OCI-LY3 (cell line): ENCODE measurements at regions not wholly inside any gene's neighbourhood (a gene's known extent, or its start where the extent isn't known, plus 50 kb on each side); places are given as distances from the start of the nearest gene placed in this dataset.

Experiments used
- H2AFZ ChIP-seq: fragments of 200-600, 300-600 bp; shearing (Covaris generic); 2 replicates; pipeline ENCODE4 v1.6.0; 2014; ENCODE audit warnings: antibody characterized with exemption, low read depth, low read length
- H3K27ac ChIP-seq: fragments of 200-600, 300-600 bp; sonication (generic); 2 replicates; pipeline ENCODE4 v1.5.1; 2014; ENCODE audit warnings: mild to moderate bottlenecking, low read length, moderate library complexity, mixed read lengths
- H3K27me3 ChIP-seq: fragments of 200-600, 300-600 bp; sonication (generic); 2 replicates; pipeline ENCODE4 v1.6.1; 2014; ENCODE audit warnings: low read depth, low read length, mixed read lengths
- H3K36me3 ChIP-seq: fragments of 200-600, 300-600 bp; sonication (generic); replicated peaks from 2 replicates; pipeline ENCODE3; 2014; ENCODE audit warnings: low read depth, low read length, mixed read lengths
- H3K4me1 ChIP-seq: fragments of 300-600, 200-600 bp; sonication (generic); 2 replicates; pipeline ENCODE4 v1.6.1; 2014; ENCODE audit warnings: low read length, mixed read lengths
- H3K4me2 ChIP-seq: fragments of 200-600, 300-600 bp; sonication (generic); 2 replicates; pipeline ENCODE4 v1.6.1; 2014; ENCODE audit warnings: low read length, mixed read lengths
- H3K4me3 ChIP-seq: fragments of 300-600, 200-600 bp; sonication (generic); 2 replicates; pipeline ENCODE4 v1.5.1; 2014; ENCODE audit warnings: antibody characterized with exemption, mild to moderate bottlenecking, low read length, moderate library complexity
- H3K79me2 ChIP-seq: fragments of 300-600, 200-600 bp; shearing (Covaris generic); 2 replicates; pipeline ENCODE4 v1.6.1; 2014; ENCODE audit warnings: mild to moderate bottlenecking, low read length, mixed read lengths
- H3K9ac ChIP-seq: fragments of 300-600, 200-600 bp; shearing (Covaris generic); 2 replicates; pipeline ENCODE4 v1.6.0; 2014; ENCODE audit warnings: mild to moderate bottlenecking, low read length, moderate library complexity
- H3K9me3 ChIP-seq: fragments of 200-600, 300-600 bp; shearing (Covaris generic); 2 replicates; pipeline ENCODE4 v1.6.1; 2014; ENCODE audit warnings: low read length, mixed read lengths; ENCODE audit not compliant: insufficient read depth
- H4K20me1 ChIP-seq: fragments of 200-600, 300-600 bp; sonication (generic); 2 replicates; pipeline ENCODE4 v1.6.1; 2016; ENCODE audit warnings: low read length, mixed read lengths; ENCODE audit not compliant: insufficient read depth
- EZH2phosphoT487 ChIP-seq: fragments of 200-600 bp; shearing (Covaris generic); IDR thresholded peaks from 2 replicates; pipeline ENCODE4 v1.6.1; 2018; ENCODE audit warnings: antibody characterized with exemption, mixed run types, low read depth
- TF ChIP-seq, protein P1 (sequence below): fragments of 200-600, 300-600 bp; sonication (generic); IDR thresholded peaks from 2 replicates; pipeline ENCODE4 v1.5.1; 2014; ENCODE audit warnings: antibody characterized with exemption, low read length, low read depth

- Histone ChIP-seq H2AFZ (no peak overlapping the region), H3K27ac (no peak overlapping the region), H3K27me3 (peaks cover 7% of the 10 kb centered on the region; the same call in 1 of the 2 replicates), H4K20me1 (no peaks in the 10 kb centered on the region), H3K79me2 (no peaks in the 10 kb centered on the region), H3K4me1 (no peaks in the 10 kb centered on the region), H3K36me3 (no peaks in the 10 kb centered on the region), H3K4me2 (no peak overlapping the region), H3K4me3 (no peak overlapping the region), H3K9ac (no peak overlapping the region), H3K9me3 (no peaks in the 10 kb centered on the region)
- TF ChIP-seq EZH2phosphoT487, result no peak
- TF ChIP-seq, protein P1, sequence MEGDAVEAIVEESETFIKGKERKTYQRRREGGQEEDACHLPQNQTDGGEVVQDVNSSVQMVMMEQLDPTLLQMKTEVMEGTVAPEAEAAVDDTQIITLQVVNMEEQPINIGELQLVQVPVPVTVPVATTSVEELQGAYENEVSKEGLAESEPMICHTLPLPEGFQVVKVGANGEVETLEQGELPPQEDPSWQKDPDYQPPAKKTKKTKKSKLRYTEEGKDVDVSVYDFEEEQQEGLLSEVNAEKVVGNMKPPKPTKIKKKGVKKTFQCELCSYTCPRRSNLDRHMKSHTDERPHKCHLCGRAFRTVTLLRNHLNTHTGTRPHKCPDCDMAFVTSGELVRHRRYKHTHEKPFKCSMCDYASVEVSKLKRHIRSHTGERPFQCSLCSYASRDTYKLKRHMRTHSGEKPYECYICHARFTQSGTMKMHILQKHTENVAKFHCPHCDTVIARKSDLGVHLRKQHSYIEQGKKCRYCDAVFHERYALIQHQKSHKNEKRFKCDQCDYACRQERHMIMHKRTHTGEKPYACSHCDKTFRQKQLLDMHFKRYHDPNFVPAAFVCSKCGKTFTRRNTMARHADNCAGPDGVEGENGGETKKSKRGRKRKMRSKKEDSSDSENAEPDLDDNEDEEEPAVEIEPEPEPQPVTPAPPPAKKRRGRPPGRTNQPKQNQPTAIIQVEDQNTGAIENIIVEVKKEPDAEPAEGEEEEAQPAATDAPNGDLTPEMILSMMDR, result no peak
Measured at GRCh38 chr16:80019395-80019794, 418.9 kb upstream of the MAF start.

GRCh38 chr16:80018466-80018865 lies 417.9 kb upstream of the MAF start:
- Histone ChIP-seq H3K79me2 (no peaks in the 10 kb centered on the region), H3K4me3 (no peak overlapping the region), H3K4me1 (no peaks in the 10 kb centered on the region), H4K20me1 (no peaks in the 10 kb centered on the region), H3K27ac (no peak overlapping the region), H3K27me3 (peaks cover 7% of the 10 kb centered on the region; the same call in 1 of the 2 replicates), H3K9me3 (no peaks in the 10 kb centered on the region), H2AFZ (no peak overlapping the region), H3K9ac (no peak overlapping the region), H3K36me3 (no peaks in the 10 kb centered on the region), H3K4me2 (no peak overlapping the region)
- TF ChIP-seq EZH2phosphoT487, result no peak
- TF ChIP-seq, protein P1, result no peak

DNA sequence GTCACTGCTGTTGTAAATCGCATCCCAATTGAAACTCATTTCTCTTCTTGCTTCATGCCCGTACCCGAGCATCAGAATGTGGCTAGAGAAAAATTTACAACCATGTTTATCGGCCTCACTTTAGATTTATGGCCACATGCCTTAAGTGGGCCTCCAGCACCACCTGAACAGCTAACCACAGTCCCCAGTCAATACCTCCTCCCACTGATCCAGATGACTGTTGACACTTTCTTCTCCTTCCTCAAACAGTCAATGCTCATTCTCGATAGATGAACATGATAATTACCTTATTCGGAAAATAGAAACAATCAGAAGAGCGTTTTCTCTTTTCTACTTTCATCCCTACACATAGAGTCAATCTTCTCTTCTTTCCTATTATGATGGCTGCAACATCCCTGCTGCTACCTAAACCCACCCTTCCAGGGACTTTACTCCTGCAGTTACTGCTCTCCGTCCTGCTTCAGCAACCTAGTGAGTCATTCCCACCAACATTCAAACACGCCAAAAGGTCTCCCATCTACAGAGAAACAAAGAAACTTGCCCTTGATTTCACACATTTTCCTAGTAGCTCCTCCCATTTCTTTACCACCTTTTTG lies 416.3 kb upstream of the MAF start:
- Histone ChIP-seq H3K4me1 (no peaks in the 10 kb centered on the region), H3K27me3 (peaks cover 7% of the 10 kb centered on the region; the same call in 1 of the 2 replicates), H3K9me3 (no peaks in the 10 kb centered on the region), H3K4me2 (no peak overlapping the region), H2AFZ (no peak overlapping the region), H3K9ac (no peak overlapping the region), H3K4me3 (no peak overlapping the region), H3K79me2 (no peaks in the 10 kb centered on the region), H3K27ac (no peak overlapping the region), H4K20me1 (no peaks in the 10 kb centered on the region), H3K36me3 (no peaks in the 10 kb centered on the region)
- TF ChIP-seq, protein P1, result no peak
- no peak for TF ChIP-seq EZH2phosphoT487

GRCh38 chr16:80015566-80015965 lies 415.0 kb upstream of the MAF start:
- no peaks in the 10 kb centered on the region for H3K4me1 ChIP-seq

More at GRCh38 chr16:80015566-80015965, 415.0 kb upstream of the MAF start:
- H3K4me3 ChIP-seq, result no peak overlapping the region
- no peak overlapping the region for H2AFZ ChIP-seq
- H3K36me3 ChIP-seq, result no peaks in the 10 kb centered on the region
- H3K9ac ChIP-seq, result no peak overlapping the region
- no peaks in the 10 kb centered on the region for H3K79me2 ChIP-seq
- peaks cover 7% of the 10 kb centered on the region; the same call in 1 of the 2 replicates for H3K27me3 ChIP-seq
- H3K27ac ChIP-seq, result no peak overlapping the region
- H3K4me2 ChIP-seq, result no peak overlapping the region
- no peaks in the 10 kb centered on the region for H3K9me3 ChIP-seq
- H4K20me1 ChIP-seq, result no peaks in the 10 kb centered on the region
- TF ChIP-seq EZH2phosphoT487, result no peak
- TF ChIP-seq, protein P1, result no peak
